Activated CD4-positive, alpha-beta T cell treated with anti-CD3 and anti-CD28 coated beads for 1 hour (primary cell): ENCODE measurements at regions not wholly inside any gene's neighbourhood (a gene's known extent, or its start where the extent isn't known, plus 50 kb on each side); places are given as distances from the start of the nearest gene placed in this dataset.
"Not testable (repeated sequence)": the region's sequence is repeated elsewhere in the genome, so short reads cannot be mapped to it uniquely, and the experiment has no call there.

Experiments used
- DNase-seq: peaks from one replicate; pipeline ENCODE4 v3.0.0-alpha.2; 2020

DNA sequence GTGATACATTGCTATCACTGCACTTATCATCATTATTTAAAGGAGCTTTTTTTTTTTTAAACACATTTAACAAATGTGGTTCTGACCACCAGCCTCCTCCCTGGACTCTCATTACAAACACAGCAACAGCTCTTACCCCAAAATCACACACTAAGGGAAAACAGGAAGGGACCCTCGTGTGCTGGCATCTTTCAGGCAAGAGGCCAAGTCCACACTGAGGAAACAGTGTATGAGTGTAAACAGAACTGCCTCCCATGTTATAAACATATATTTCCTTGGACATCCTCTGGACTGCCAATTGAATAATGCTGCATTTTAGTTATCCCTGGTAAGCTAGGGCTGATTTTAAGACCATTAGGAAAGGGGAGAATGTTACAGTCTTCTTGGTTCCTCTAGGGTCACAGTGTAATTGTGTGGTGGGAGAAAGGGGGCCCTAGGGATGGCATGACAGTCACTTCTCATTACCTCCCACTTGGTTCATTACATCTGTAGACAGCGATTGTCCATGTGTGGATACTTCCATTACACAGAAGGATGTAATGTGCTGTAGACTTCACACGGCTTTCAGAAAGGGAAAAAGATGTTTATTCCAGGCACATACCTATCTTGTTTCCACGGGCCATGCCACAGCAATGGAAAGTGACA lies 244.6 kb upstream of the TET2 start:
- no peak for DNase-seq

DNA sequence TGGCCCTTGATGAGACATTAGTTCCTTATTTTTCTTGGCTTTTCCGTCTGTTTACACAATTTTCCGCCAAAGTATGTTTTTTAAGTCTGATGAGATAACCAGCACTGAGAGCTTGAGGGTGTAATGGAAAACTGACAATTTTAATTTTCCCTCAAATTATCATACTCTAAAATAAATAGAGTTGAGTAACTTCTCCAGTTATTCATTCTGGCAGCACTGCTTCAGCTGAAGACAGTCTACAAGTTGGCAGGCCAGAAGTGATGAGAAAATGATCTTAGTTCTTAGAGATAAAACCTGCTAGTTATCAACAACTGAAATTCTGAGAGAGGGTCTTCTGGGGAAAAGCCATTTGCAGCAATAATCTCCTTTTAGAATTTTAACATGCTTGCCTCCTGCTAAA lies 241.6 kb upstream of the TET2 start:
- DNase-seq, result no peak

DNA sequence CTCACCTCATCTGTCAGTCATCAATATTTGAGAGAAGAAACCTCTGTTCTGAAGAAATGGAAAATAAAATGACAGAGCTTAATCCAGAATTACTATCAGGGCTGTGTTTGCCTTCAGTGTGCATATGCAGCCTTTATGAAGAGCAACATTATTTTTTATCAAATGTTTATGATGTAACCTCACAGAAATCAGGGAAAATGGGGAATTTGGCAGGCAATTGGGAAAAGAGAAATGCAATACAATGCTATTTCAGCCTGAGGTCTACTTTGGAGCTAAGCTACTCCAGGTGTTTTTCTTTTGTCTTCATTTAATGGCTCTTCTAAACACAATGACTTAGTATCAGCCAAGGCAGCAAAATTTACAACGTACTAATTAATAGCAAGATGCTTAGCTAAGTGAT lies 241.1 kb upstream of the TET2 start:
- no peak for DNase-seq

DNA sequence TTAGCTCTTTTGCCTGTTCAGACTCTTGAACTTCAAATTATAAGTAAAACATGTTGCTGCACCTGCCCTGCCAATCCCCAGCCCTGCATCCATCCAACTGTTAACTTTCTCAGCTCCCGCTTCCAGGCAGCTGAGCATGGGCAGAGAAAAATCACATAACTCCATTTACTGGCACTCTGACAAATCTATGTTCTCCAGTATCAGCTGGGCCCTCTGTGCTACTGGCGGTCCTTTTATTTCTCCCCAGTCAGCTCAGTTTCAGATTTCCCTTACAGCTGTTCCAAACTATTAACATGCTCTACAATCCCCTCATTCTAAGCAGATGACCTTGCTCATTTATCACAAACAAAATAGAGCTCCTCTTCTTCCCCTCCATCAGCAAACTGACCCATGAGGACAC lies 240.4 kb upstream of the TET2 start:
- no peak for DNase-seq

DNA sequence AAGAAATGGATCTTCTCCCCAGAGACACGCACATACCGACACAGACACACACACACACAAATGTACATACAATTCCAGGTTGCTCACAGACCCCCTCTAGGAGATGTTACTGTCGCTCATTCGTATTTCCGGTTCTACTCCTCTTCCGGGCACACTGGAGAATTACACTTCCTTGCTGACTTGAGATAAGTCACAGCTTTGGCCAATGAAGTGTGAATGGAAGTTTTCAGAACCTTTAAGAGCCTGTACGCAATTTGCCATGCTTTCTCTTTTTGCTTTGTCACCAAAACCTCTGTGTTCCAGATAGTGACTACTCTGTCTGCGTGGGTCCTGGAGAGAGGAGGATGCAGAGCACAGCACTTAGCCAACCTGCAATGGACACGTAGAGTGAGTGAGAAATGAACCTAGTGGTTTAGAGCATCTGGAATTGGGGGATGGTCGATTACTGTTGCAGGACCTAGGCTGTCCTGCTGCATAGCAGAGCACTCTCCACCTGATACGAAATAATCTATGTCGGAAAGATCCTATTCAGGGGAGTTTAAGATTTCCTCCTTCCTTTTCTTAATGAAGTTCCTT lies 239.5 kb upstream of the TET2 start:
- DNase-seq, result no peak

DNA sequence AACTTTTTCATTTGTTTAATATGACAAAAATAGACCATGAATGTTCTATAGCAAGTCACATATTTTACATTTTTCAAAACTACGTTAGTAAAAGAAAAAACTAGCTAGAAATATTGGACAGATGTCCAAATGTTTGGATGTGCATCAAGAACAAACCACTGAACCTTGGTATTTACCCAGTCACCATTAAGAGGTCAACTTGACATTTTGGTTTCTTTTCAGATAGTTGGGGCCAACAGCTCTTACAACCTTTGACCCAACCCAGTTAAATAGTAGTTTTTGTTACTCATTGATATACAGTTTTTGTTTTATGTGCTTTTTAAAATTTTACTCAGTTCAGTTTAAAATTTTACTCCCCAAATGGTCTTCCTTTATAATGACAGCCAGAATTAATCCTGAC lies 238.7 kb upstream of the TET2 start:
- no peak for DNase-seq

DNA sequence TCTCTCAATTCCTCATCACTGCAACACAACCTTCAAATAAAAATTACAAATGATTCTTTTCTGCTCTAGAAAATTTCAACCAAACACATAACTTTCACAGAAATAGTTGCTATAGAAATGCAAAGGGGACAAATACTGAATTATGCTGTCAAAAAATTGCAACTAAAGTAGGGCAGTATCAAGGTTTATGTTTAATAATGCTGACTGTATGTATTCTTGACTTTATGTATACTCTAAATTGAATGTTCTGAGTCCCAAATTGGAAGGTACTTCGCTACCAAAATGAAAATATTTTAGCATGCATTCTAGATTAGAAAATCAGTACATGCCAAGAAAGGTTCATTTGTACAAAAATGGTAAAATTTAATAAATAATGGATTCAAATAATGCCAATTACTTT lies 237.3 kb upstream of the TET2 start:
- DNase-seq, result no peak

DNA sequence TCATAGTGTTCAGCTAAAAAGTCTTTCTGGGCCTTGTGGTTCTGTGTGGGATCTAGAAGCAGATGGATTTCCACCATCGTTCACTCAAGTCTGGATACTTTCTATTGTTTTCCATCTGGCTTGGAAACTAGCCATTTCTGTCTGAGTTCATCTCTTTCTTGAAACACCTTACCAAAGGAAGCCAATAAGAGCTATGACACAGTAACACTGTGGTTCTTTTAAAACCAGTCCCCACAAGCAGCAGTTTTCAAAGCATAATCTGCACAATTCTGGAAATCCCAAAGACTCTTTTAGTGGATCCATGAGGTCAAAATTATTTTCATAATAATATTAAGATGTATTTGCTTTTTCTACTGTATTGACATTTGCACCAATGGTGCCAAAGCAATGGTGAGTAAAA lies 234.2 kb upstream of the TET2 start:
- DNase-seq, result no peak

DNA sequence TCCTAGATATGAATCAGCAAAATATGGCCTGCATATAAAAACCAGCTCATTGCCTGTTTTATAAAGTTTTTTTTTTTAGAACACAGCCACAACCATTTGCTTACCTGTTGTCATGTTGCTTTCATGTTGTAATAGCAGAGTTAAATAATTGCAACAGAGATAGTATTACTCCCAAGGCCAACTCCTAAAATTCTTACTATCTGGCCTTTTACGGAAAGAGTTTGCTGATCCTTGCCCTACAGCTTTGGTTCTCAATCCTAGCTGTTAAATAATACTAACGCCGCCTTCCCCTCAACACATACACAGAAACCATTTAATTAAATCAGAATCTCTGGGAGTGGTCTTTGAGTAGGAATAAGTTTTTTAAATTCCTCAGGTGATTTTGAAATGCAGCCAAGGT lies 231.3 kb upstream of the TET2 start:
- no peak for DNase-seq

DNA sequence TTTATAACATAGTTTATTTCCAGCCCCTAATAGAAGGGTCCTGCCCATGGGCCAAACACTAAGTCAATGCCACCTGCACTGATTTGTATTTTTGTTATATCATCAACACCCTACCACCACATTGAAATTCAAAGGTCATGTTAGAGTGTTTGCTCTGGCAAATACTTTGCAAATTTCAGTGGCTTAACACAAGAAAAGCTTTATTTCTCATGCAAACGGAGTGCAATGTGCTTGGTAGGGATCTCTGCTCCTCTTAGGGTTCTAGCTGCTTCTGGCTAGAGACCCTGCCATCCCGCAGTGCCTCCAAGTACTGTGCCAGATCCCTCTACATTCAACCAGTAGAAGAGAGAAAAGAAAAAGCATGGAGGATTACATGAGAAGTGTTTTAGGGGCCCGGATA lies 230.8 kb upstream of the TET2 start:
- DNase-seq, result no peak

DNA sequence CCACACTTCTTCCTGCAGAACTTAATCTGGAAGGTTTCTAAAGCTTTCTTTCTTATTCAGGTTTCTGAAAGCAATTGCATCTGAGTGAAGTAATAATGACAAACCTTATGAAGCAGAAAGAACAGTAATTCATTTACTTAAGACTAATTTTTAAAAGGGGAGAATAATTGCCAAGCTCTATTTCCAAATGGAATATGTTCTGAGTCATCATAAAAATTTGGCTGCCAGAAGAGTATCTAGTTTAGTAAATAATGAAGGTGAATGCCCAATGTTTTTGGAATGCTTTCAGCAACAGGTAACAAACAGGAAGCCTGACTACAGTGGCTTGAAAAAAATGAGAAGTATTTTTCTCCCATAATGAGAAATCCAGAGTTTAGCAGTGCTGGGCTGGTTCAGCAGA lies 227.3 kb upstream of the TET2 start:
- DNase-seq, result no peak

DNA sequence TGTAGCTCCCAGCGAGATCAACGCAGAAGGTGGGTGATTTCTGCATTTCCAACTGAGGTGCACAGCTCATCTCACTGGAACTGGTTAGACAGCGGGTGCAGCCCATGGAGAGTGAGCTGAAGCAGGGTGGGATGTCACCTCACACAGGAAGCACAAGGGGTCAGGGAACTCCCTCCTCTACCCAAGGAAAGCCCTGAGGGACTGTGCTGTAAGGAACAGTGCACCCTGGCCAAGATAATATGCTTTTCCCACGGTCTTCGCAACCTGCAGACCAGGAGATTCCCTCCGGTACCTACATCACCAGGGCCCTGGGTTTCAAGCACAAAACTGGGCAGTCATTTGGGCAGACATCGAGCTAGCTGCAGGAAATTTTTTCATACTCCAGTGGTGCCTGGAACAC lies 216.4 kb upstream of the TET2 start:
- DNase-seq, result no peak

DNA sequence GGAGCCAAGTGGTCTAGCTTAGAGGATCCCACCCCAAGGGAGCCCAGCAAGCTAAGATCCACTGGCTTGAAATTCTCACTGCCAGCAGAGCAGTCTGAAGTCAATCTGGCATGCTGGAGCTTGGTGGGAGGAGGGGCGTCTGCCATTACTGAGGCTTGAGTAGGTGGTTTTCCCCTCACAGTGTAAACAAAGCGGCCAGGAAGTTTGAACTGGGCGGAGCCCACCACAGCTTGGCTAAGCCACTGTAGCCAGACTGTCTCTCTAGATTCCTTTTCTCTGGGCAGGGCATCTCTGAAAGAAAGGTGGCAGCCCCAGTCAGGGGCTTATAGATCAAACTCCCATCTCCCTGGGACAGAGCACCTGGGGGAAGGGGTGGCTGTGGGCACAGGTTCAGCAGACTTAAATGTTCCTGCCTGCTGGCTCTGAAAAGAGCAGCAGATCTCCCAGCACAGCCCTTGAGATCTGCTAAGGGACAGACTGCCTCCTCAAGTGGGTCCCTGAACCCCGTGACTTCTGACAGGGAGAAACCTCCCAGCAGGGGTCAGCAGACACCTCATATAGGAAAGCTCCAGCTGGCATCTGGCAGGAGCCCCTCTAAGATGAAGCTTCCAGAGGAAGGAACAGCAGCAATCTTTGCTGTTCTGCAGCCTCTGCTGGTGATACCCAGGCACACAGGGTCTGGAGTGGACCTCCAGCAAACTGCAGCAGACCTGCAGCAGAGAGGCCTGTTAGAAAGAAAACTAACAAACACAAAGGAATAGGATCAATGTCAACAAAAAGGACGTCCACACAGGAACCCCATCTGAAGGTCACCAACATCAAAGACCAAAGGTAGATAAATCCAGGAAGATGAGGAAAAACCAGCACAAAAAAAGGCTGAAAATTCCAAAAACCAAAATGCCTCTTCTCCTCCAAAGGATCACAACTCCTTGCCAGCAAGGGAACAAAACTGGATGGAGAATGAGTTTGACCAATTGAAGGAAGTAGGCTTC lies 215.6 kb upstream of the TET2 start:
- DNase-seq, result not testable (repeated sequence)

DNA sequence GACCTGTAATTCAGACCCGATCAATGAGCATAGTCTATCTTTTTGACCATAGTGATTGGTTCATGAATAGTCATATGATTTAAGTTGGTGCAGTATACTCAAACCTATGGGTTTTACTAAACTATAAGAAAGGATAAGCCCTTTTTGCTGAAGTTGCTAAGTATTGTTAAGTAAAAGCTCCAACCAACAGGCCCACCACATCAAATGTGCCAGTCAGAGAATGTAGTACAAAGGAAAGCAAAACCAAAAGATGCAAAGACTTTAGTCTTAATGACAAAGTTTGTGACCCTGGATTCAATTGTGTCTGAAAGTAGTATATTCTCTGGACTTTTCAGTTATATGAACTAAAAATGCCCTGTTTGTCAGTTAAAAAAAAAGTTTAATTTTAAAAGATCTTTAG lies 208.1 kb upstream of the TET2 start:
- DNase-seq, result no peak

DNA sequence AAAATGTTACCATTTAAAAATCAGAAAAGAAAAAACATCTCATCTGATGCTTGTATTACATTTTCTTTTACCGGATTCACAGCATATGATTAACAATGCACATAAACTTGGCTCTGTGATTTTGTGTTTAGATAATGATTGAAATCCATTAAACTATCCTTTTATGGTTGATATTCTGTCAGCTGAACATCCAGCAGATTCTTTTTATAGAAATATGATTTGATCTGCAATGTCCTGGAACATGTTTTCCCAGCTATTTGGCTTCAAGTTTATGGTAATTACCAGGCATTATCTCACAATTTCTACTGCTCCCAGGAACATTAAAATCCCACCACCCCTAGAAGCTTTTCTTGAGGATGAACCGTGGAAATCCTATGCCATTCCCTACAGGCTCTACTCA lies 205.7 kb upstream of the TET2 start:
- no peak for DNase-seq

DNA sequence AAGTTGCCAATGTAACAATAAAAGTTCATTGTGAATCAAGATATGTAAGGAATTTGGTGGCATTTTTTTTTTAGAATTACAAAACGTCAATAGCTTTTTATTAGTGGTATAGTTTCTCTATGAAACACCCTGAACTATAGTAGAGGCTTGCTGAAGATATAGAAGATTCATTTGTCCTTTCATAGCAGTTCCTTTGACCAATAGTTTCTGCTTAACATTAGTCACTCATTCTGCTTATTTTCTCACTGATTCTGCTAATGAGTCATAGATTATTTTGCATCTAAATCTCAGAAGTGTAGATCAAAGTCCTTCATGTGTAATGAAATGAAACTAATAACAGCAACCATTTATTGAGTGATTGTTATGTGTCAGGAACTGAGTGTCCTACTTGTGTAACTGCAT lies 205.0 kb upstream of the TET2 start:
- no peak for DNase-seq

DNA sequence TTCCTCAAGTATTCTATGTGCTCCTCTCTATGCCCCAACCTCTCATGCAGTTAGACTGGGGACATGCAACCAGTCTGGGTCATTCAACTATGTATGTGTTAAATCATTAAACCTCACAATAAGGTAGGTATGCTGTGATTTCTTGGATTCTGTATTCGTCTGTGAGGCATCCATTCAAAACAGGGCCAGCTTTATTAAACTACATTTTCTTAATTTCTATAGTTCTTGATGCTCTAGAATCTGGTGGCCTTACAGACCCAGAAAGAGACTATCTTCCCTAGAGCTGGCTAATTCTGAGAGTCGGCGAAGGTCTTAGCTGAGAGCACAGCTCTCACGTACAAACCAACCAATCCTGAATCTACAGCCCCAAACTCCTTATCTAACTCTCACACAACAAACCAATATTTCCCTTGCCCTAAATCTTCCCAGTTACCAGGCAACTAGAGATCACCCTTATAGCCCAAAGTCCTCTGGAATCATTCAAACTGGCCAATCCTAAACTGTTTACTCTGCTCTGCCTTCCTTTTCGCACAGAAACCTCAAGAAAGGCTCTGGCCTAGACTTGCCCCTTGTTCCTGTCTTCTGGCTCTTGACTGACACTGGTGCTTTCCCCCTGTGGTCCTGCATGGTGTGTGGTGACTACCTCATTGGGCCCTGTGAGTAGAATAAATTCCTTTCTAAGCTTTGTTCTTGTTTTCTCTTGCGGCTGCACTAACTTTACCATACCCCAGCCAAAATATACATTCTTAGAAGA lies 203.5 kb upstream of the TET2 start:
- DNase-seq, result no peak

DNA sequence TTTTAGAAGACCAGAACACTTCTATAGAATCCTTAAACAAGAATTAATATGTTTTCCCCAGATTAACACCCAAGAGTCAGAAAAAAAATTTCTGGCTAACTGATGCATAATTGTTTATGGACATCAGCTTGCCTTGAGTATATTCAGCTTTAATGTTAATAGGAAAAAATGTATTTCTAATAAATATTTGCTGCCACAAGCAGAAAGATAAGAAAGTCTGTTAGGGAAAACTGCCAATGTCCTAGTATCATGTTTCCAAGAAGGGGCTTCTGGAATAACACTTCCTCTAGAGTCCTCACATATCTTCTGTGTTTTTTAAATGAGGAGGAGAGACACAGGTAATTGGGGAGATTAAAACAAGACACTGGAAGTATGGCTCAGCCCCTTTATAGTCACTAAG lies 202.1 kb upstream of the TET2 start:
- no peak for DNase-seq

DNA sequence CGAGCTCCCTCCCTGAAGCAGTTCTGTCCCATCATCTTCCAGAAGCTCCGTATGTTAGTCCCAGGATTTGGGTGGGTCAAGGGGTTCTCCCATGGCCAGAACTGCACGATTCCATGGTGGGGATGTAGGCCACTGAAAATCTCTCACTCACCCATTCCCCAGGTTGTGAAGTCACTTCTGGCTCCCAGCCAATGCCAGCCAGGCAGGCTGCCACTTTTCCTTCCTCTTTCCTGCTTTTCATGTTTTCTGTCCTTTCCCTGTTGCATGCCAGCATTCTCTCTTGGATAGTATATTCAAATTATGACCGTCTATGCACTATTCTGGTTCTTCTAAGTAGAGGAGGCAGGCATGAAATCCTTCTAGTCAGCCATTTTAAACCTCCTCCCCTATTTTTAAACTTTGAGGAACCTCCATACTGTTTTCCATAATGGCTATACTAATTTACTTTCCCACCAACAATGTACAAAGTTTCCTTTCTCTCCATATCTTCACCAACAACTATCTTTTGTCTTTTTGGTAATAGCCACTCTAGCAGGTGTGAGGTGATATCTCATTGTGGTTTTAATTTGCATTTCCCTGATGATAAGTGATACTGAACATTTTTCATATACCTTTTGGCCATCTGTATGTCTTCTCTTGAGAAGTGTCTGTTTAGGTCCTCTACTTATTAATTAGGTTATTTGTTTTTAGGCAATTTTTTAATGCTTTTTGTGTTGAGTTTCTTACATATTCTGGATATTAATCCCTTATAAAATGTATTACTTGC lies 182.1 kb upstream of the TET2 start:
- no peak for DNase-seq

DNA sequence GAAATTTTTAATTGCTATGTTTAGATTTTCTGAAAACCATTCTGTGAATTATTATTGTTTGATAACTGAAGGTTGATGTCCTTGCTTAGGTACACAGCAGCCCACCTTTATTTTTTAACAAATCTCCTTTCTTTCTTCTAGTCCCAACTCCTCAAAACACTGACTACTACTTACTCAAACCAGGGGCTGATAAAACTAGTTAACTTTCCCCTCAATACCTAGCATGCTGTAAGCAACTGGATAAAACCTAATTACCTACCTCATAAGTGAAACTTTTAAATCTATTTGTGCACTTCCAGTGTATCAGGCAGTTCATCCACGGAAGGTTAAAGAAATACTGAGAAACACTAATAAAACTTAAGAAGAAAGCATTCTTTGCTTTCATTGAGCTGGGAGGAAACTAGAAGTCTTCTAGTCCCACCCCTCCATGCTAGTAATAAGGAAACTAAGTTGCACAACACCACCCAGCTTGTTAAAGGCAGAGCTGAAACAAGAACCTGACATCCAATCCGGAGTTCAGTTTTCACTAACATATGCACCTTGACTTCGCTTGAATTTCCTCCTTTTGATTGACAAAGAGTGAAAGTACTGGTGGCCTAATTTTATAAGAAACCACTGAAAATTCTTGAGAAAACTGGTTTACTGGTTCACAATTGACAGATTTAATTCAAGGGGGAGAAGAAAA lies 180.2 kb upstream of the TET2 start:
- DNase-seq, result no peak

DNA sequence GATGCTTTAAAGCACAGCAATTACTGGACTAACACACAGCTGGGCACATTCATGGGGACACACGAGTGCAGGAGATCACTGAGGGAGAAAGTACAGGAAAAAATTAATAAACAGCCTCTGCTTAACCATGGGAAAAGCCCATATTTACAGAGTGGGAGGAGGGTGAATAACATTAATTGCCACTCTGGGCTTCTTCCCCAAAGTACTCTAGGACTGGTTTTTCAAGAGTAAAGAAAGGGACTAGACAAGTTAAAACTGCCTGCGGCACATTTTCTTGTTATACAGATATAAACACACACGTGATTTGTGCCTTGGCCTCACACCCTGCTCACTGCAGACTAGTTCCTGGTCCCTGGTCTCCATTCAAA lies 179.7 kb upstream of the TET2 start:
- no peak for DNase-seq
